ENCODE measurements at regions not wholly inside any gene's neighbourhood (a gene's known extent, or its start where the extent isn't known, plus 50 kb on each side); places are given as distances from the start of the nearest gene placed in this dataset.

GRCh38 chr4:165783626-165784025 is 89.4 kb upstream of the TLL1 start:
- no peaks in the 10 kb centered on the region for H3K4me1 Mint-ChIP-seq
- H3K27me3 Mint-ChIP-seq = no peaks in the 10 kb centered on the region
- no peak for DNase-seq
- no peak for ATAC-seq (ENCODE audit: low read depth in 2 of 2)
- no peaks in the 10 kb centered on the region for H3K36me3 Mint-ChIP-seq
- peak overlapping the region in 1 of 6 donors; percentile 21 for H3K27ac Mint-ChIP-seq
- no peak overlapping the region for H3K4me3 Mint-ChIP-seq
- peaks cover 0 to 6% (median 0%) of the 10 kb centered on the region in 7 donors for H3K9me3 Mint-ChIP-seq

DNA sequence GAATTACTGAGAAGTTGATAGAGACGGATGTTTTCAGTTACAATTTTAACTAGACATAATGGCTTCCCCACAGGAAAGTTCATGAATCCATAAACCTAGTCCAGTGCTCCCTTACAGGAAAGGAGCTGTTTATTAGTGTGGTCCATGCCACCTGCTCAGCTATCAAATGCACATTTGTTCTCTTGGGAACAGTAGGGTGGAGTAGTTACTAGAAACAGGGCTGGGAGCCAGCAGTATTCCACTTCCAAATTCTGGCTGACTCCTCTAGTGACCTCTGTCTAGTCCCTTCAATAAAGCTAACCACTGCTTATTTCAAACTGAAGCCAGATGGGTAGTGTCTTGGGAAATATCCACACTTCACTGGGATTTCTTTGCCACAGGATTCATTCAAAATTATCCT is 88.4 kb upstream of the TLL1 start:
- Mint-ChIP-seq H3K36me3 (no peaks in the 10 kb centered on the region), H3K9me3 (peaks cover 0 to 6% (median 2%) of the 10 kb centered on the region in 7 donors), H3K4me1 (no peaks in the 10 kb centered on the region), H3K27me3 (no peaks in the 10 kb centered on the region), H3K4me3 (no peak overlapping the region), H3K27ac (no peak overlapping the region)
- DNase-seq (no peak), ATAC-seq (ENCODE audit: low read depth in 2 of 2) (no peak)

DNA sequence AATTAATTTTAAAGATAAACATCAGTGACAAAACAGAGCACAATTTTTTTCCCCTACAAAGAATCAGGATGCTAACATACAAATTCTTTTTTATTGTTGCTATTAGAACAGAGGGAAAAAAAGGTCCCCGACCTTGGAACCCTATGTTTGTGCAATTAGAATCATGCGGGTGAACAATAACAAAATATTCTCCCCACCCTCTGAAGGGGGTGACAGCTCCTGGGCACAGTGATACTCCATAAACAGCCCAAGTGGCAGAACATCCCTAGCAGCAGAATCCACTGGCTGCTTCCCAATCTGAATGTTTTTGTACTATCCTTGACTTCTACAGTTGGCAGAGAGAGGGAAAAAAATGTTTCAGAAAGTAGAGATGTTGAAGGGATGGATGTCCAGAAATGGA is 87.7 kb upstream of the TLL1 start:
- ATAC-seq (ENCODE audit: low read depth in 2 of 2) (no peak), DNase-seq (no peak)
- H3K4me3 Mint-ChIP-seq = no peak overlapping the region
- H3K36me3 Mint-ChIP-seq = no peaks in the 10 kb centered on the region
- H3K27ac Mint-ChIP-seq = no peak overlapping the region
- no peaks in the 10 kb centered on the region for H3K4me1 Mint-ChIP-seq
- H3K27me3 Mint-ChIP-seq = no peaks in the 10 kb centered on the region
- H3K9me3 Mint-ChIP-seq = peaks cover 0 to 6% (median 2%) of the 10 kb centered on the region in 7 donors

DNA sequence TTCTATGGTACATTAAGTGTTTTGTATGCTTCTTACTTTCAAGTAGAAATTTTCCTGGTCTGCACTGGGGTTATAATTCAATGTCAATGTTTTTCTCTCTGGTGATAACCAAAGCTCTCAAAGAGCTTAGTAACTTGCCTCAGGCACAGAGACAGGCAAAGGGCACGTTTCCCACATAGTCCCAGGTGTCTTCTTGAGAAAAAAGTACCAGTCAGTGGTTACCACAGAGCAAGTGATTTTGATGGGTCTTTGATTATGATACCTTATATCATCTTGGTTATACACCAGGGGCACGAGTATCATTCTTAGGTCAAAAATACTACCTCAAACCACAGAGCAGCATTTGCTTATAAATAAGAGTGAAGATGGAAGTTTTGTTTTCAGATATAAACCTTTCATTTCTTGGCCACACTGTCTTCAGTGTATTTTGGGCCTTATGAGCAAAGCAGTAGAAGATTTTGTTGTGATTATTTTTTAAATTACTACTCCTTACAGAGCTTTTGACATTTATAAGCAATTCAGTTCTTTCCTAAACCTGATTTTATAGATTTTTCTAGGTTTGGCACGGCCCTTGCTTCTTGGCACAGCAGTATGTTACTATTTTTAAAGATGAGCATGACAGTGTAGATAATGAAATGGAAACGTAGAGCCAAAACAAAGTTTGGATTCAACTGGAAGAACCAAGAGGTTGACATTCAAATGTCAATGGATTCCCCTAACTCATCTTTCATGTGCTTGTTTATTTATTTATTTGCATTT is 85.3 kb upstream of the TLL1 start:
- peaks cover 0 to 4% (median 2%) of the 10 kb centered on the region in 7 donors for H3K9me3 Mint-ChIP-seq
- H3K4me3 Mint-ChIP-seq = no peak overlapping the region
- H3K27ac Mint-ChIP-seq = no peak overlapping the region
- H3K27me3 Mint-ChIP-seq = no peaks in the 10 kb centered on the region
- DNase-seq (no peak), ATAC-seq (ENCODE audit: low read depth in 2 of 2) (no peak)
- H3K36me3 Mint-ChIP-seq = no peaks in the 10 kb centered on the region
- no peaks in the 10 kb centered on the region for H3K4me1 Mint-ChIP-seq

GRCh38 chr4:165788686-165789463 is 84.2 kb upstream of the TLL1 start:
- Mint-ChIP-seq H3K27ac (no peak overlapping the region), H3K4me3 (no peak overlapping the region), H3K27me3 (no peaks in the 10 kb centered on the region), H3K9me3 (peaks cover 0 to 4% (median 2%) of the 10 kb centered on the region in 7 donors), H3K4me1 (no peaks in the 10 kb centered on the region), H3K36me3 (no peaks in the 10 kb centered on the region)
- DNase-seq = no peak
- ATAC-seq (ENCODE audit: low read depth in 2 of 2) = no peak

DNA sequence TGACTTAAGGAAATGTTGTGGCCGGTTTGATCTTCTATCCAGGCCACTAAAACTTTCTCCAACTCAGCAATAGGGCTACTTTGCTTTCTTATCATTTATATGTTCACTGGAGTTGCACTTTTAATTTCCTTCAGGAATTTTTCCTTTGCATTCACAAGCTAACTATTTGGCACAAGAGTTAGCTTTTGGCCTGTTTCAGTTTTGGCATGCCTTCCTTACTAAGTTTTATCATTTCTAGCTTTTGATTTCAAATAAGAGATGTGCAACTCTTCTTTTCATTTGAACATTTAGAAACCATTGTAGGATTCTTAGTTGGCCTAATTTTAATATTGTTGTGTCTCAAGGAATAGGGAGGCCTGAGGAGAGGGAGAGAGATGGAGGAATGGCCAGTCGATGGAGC is 79.8 kb upstream of the TLL1 start:
- no peak for ATAC-seq (ENCODE audit: low read depth in 2 of 2)
- peaks cover 0 to 10% (median 2%) of the 10 kb centered on the region in 7 donors for H3K9me3 Mint-ChIP-seq
- H3K27ac Mint-ChIP-seq = no peak overlapping the region
- DNase-seq = no peak
- no peak overlapping the region for H3K4me3 Mint-ChIP-seq
- no peaks in the 10 kb centered on the region for H3K4me1 Mint-ChIP-seq
- no peaks in the 10 kb centered on the region for H3K36me3 Mint-ChIP-seq
- no peaks in the 10 kb centered on the region for H3K27me3 Mint-ChIP-seq

DNA sequence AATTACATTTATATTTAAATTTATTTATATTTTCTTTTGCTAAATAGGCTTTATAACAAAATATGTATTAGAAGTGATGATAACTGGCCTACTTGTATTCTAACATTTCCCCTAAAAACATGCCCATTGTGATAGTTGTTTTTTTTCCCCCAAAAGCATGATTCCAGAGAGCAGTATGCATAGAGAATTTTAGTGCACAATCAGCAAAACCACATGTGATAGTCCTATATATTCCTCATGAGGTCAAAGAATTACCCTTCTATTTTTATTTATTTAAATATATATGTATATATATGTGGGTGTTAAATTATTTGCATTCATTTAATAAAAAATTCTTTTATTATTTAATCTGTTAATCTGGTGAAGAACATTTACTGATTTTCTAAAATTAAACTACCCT is 78.2 kb upstream of the TLL1 start:
- H3K27me3 Mint-ChIP-seq = no peaks in the 10 kb centered on the region

DNA sequence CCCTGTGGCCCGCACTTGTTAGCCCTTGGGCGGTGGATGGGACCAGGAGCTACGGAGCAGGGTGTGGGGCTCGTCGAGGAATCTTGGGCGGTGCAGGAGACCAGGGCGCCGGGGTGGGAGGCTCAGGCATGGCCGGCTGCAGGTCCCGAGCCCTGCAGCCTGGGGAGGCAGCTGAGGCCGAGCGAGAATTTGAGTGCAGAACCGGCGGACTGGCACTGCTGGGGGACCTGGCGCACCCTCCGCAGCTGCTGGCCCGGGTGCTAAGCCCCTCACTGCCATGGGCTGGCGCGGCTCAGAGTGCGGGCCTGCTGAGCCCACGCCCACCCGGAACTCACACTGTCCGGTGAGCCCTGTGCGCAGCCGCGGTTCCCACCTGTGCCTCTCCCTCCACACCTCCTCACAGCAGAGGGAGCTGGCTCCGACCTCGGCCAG is 73.6 kb upstream of the TLL1 start:
- no peak overlapping the region for H3K4me3 Mint-ChIP-seq
- no peaks in the 10 kb centered on the region for H3K4me1 Mint-ChIP-seq
- H3K27ac Mint-ChIP-seq = no peak overlapping the region
- no peaks in the 10 kb centered on the region for H3K36me3 Mint-ChIP-seq
- no peak for DNase-seq
- no peak for ATAC-seq (ENCODE audit: low read depth in 2 of 2)
- peaks cover 0 to 7% (median 4%) of the 10 kb centered on the region in 7 donors for H3K9me3 Mint-ChIP-seq
- H3K27me3 Mint-ChIP-seq = no peaks in the 10 kb centered on the region

More for the DNA sequence above, 78.2 kb upstream of the TLL1 start:
- peaks cover 2 to 8% (median 4%) of the 10 kb centered on the region in 7 donors for H3K9me3 Mint-ChIP-seq
- no peak overlapping the region for H3K4me3 Mint-ChIP-seq
- no peaks in the 10 kb centered on the region for H3K36me3 Mint-ChIP-seq
- ATAC-seq (ENCODE audit: low read depth in 2 of 2) (no peak), DNase-seq (no peak)
- H3K4me1 Mint-ChIP-seq = no peaks in the 10 kb centered on the region
- no peak overlapping the region for H3K27ac Mint-ChIP-seq

GRCh38 chr4:165802452-165802851 is 70.6 kb upstream of the TLL1 start:
- no peak overlapping the region for H3K4me3 Mint-ChIP-seq
- H3K27me3 Mint-ChIP-seq = no peaks in the 10 kb centered on the region
- H3K27ac Mint-ChIP-seq = no peak overlapping the region
- no peaks in the 10 kb centered on the region for H3K36me3 Mint-ChIP-seq
- peaks cover 0 to 5% (median 3%) of the 10 kb centered on the region in 7 donors for H3K9me3 Mint-ChIP-seq
- DNase-seq (no peak), ATAC-seq (ENCODE audit: low read depth in 2 of 2) (no peak)
- no peaks in the 10 kb centered on the region for H3K4me1 Mint-ChIP-seq

DNA sequence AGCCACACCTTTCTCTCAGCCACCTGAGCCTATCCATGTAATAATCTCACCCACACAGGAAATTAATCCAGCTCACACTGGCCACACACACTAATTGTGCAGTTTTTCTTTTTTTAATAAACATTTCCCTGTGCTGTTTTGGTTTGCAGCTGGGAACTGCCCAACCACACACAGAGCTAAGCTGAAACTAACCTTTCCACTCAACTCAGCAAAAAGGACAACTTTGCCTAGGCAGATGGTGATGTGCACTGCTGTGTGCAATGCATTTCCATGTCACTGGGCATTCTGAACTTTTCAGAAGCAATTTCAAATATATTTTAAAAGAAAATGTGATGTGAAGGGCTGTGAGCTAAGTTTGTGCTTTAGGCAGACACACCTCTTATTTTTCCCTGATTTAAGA is 70.0 kb upstream of the TLL1 start:
- ATAC-seq (ENCODE audit: low read depth in 2 of 2) = no peak
- Mint-ChIP-seq H3K4me3 (no peak overlapping the region), H3K4me1 (no peaks in the 10 kb centered on the region), H3K36me3 (no peaks in the 10 kb centered on the region), H3K27ac (no peak overlapping the region), H3K27me3 (no peaks in the 10 kb centered on the region), H3K9me3 (peaks cover 0 to 4% (median 0%) of the 10 kb centered on the region in 7 donors)
- no peak for DNase-seq

GRCh38 chr4:165805406-165805805 is 67.6 kb upstream of the TLL1 start:
- Mint-ChIP-seq H3K27me3 (no peaks in the 10 kb centered on the region), H3K4me3 (no peak overlapping the region), H3K4me1 (no peaks in the 10 kb centered on the region), H3K36me3 (no peaks in the 10 kb centered on the region), H3K27ac (no peak overlapping the region), H3K9me3 (peaks cover 0 to 4% (median 0%) of the 10 kb centered on the region in 7 donors)
- no peak for ATAC-seq (ENCODE audit: low read depth in 2 of 2)
- DNase-seq = no peak

DNA sequence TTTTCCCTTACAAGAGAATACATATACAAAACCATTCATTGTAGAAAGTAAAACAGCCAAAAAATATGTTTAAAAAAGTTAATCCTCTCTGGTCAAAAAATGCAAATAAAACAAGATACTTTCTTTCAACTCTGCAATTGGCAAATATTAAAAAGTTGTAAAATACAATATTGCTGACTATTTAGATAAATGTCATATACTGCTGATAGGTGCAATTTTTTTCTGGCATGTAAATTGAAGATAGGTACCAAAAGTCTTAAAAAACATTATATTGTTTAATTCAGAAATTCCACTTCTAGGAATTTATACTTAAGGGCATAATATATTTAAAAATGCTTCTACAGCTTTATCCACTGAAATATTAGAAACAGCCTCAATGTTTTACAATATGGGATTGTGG is 66.4 kb upstream of the TLL1 start:
- no peak for ATAC-seq (ENCODE audit: low read depth in 2 of 2)
- no peaks in the 10 kb centered on the region for H3K27me3 Mint-ChIP-seq
- H3K9me3 Mint-ChIP-seq = peaks cover 0 to 4% (median 0%) of the 10 kb centered on the region in 7 donors
- H3K27ac Mint-ChIP-seq = no peak overlapping the region
- H3K4me3 Mint-ChIP-seq = no peak overlapping the region
- no peak for DNase-seq
- no peaks in the 10 kb centered on the region for H3K36me3 Mint-ChIP-seq
- H3K4me1 Mint-ChIP-seq = no peaks in the 10 kb centered on the region

GRCh38 chr4:165810726-165811125 is 62.3 kb upstream of the TLL1 start:
- ATAC-seq (ENCODE audit: low read depth in 2 of 2) (no peak), DNase-seq (no peak)
- Mint-ChIP-seq H3K9me3 (peaks cover 0 to 4% (median 0%) of the 10 kb centered on the region in 7 donors), H3K27me3 (no peaks in the 10 kb centered on the region), H3K4me3 (no peak overlapping the region), H3K27ac (no peak overlapping the region), H3K4me1 (no peaks in the 10 kb centered on the region), H3K36me3 (no peaks in the 10 kb centered on the region)

- Mint-ChIP-seq H3K27ac (no peak overlapping the region), H3K9me3 (peaks cover 0 to 16% (median 3%) of the 10 kb centered on the region in 7 donors)
Measured at GRCh38 chr4:165813606-165814005, 59.4 kb upstream of the TLL1 start.

More at GRCh38 chr4:165813606-165814005, 59.4 kb upstream of the TLL1 start:
- H3K4me1 Mint-ChIP-seq = no peaks in the 10 kb centered on the region
- no peak overlapping the region for H3K4me3 Mint-ChIP-seq
- DNase-seq (no peak), ATAC-seq (ENCODE audit: low read depth in 2 of 2) (no peak)
- no peaks in the 10 kb centered on the region for H3K36me3 Mint-ChIP-seq
- H3K27me3 Mint-ChIP-seq = no peaks in the 10 kb centered on the region

Data from naive B cell (primary cell).